Hepatocyte (in vitro differentiated cells): ENCODE measurements at regions not wholly inside any gene's neighbourhood (a gene's known extent, or its start where the extent isn't known, plus 50 kb on each side); places are given as distances from the start of the nearest gene placed in this dataset.

Experiments
- CTCF ChIP-seq: fragments of 200-600 bp; sonication (generic); IDR thresholded peaks from 2 replicates; pipeline ENCODE4 v1.5.1; 2016; ENCODE audit warnings: antibody characterized with exemption, mild to moderate bottlenecking; ENCODE audit not compliant: poor library complexity
- EZH2 ChIP-seq: fragments of 200-600 bp; sonication (generic); IDR thresholded peaks from 2 replicates; pipeline ENCODE4 v1.6.1; 2016; ENCODE audit warnings: antibody characterized with exemption, mild to moderate bottlenecking, borderline replicate concordance

- TF ChIP-seq CTCF (no peak), EZH2 (no peak)
These were observed 214.8 kb downstream of the DHX15 start for GRCh38 chr4:24369507-24370029.
